OCI-LY3 (cell line): ENCODE measurements at regions not wholly inside any gene's neighbourhood (a gene's known extent, or its start where the extent isn't known, plus 50 kb on each side); places are given as distances from the start of the nearest gene placed in this dataset.

Experiments
- H2AFZ ChIP-seq: fragments of 200-600, 300-600 bp; shearing (Covaris generic); 2 replicates; pipeline ENCODE4 v1.6.0; 2014; ENCODE audit warnings: antibody characterized with exemption, low read depth, low read length
- H3K27ac ChIP-seq: fragments of 200-600, 300-600 bp; sonication (generic); 2 replicates; pipeline ENCODE4 v1.5.1; 2014; ENCODE audit warnings: mild to moderate bottlenecking, low read length, moderate library complexity, mixed read lengths
- H3K27me3 ChIP-seq: fragments of 200-600, 300-600 bp; sonication (generic); 2 replicates; pipeline ENCODE4 v1.6.1; 2014; ENCODE audit warnings: low read depth, low read length, mixed read lengths
- H3K36me3 ChIP-seq: fragments of 200-600, 300-600 bp; sonication (generic); replicated peaks from 2 replicates; pipeline ENCODE3; 2014; ENCODE audit warnings: low read depth, low read length, mixed read lengths
- H3K4me1 ChIP-seq: fragments of 300-600, 200-600 bp; sonication (generic); 2 replicates; pipeline ENCODE4 v1.6.1; 2014; ENCODE audit warnings: low read length, mixed read lengths
- H3K4me2 ChIP-seq: fragments of 200-600, 300-600 bp; sonication (generic); 2 replicates; pipeline ENCODE4 v1.6.1; 2014; ENCODE audit warnings: low read length, mixed read lengths
- H3K4me3 ChIP-seq: fragments of 300-600, 200-600 bp; sonication (generic); 2 replicates; pipeline ENCODE4 v1.5.1; 2014; ENCODE audit warnings: antibody characterized with exemption, mild to moderate bottlenecking, low read length, moderate library complexity
- H3K79me2 ChIP-seq: fragments of 300-600, 200-600 bp; shearing (Covaris generic); 2 replicates; pipeline ENCODE4 v1.6.1; 2014; ENCODE audit warnings: mild to moderate bottlenecking, low read length, mixed read lengths
- H3K9ac ChIP-seq: fragments of 300-600, 200-600 bp; shearing (Covaris generic); 2 replicates; pipeline ENCODE4 v1.6.0; 2014; ENCODE audit warnings: mild to moderate bottlenecking, low read length, moderate library complexity
- H3K9me3 ChIP-seq: fragments of 200-600, 300-600 bp; shearing (Covaris generic); 2 replicates; pipeline ENCODE4 v1.6.1; 2014; ENCODE audit warnings: low read length, mixed read lengths; ENCODE audit not compliant: insufficient read depth
- H4K20me1 ChIP-seq: fragments of 200-600, 300-600 bp; sonication (generic); 2 replicates; pipeline ENCODE4 v1.6.1; 2016; ENCODE audit warnings: low read length, mixed read lengths; ENCODE audit not compliant: insufficient read depth
- CTCF ChIP-seq: fragments of 200-600, 300-600 bp; sonication (generic); IDR thresholded peaks from 2 replicates; pipeline ENCODE4 v1.5.1; 2014; ENCODE audit warnings: antibody characterized with exemption, low read length, low read depth
- EZH2phosphoT487 ChIP-seq: fragments of 200-600 bp; shearing (Covaris generic); IDR thresholded peaks from 2 replicates; pipeline ENCODE4 v1.6.1; 2018; ENCODE audit warnings: antibody characterized with exemption, mixed run types, low read depth

GRCh38 chr2:228956701-228957474 lies 314.2 kb downstream of the PID1 start:
- no peak overlapping the region for H3K27ac ChIP-seq
- H4K20me1 ChIP-seq, result no peaks in the 10 kb centered on the region
- no peak overlapping the region for H2AFZ ChIP-seq
- no peak overlapping the region for H3K9ac ChIP-seq
- no peak for TF ChIP-seq EZH2phosphoT487
- TF ChIP-seq CTCF, result no peak
- no peaks in the 10 kb centered on the region for H3K27me3 ChIP-seq
- no peaks in the 10 kb centered on the region for H3K79me2 ChIP-seq
- no peaks in the 10 kb centered on the region for H3K36me3 ChIP-seq
- H3K4me2 ChIP-seq, result no peak overlapping the region
- H3K4me1 ChIP-seq, result no peaks in the 10 kb centered on the region
- no peak overlapping the region for H3K4me3 ChIP-seq
- H3K9me3 ChIP-seq, result no peaks in the 10 kb centered on the region

- Histone ChIP-seq H3K27ac (no peak overlapping the region), H3K79me2 (no peaks in the 10 kb centered on the region), H2AFZ (no peak overlapping the region), H3K4me3 (no peak overlapping the region), H3K9me3 (no peaks in the 10 kb centered on the region), H3K9ac (no peak overlapping the region), H4K20me1 (no peaks in the 10 kb centered on the region), H3K4me1 (no peaks in the 10 kb centered on the region), H3K27me3 (no peaks in the 10 kb centered on the region), H3K4me2 (no peak overlapping the region), H3K36me3 (no peaks in the 10 kb centered on the region)
- no peak for TF ChIP-seq CTCF
- TF ChIP-seq EZH2phosphoT487, result no peak
Measured at GRCh38 chr2:228949831-228950230, 321.3 kb downstream of the PID1 start.

GRCh38 chr2:228945710-228946109 lies 325.4 kb downstream of the PID1 start:
- no peaks in the 10 kb centered on the region for H3K79me2 ChIP-seq
- H3K27me3 ChIP-seq, result no peaks in the 10 kb centered on the region
- H3K4me3 ChIP-seq, result no peak overlapping the region
- TF ChIP-seq EZH2phosphoT487 (no peak), CTCF (no peak)
- H4K20me1 ChIP-seq, result no peaks in the 10 kb centered on the region
- no peaks in the 10 kb centered on the region for H3K36me3 ChIP-seq
- H3K4me2 ChIP-seq, result no peak overlapping the region
- H3K4me1 ChIP-seq, result no peaks in the 10 kb centered on the region
- H2AFZ ChIP-seq, result no peak overlapping the region
- no peak overlapping the region for H3K9ac ChIP-seq
- no peaks in the 10 kb centered on the region for H3K9me3 ChIP-seq
- H3K27ac ChIP-seq, result no peak overlapping the region

- no peak overlapping the region for H2AFZ ChIP-seq
- no peaks in the 10 kb centered on the region for H3K79me2 ChIP-seq
- no peaks in the 10 kb centered on the region for H3K4me1 ChIP-seq
- no peaks in the 10 kb centered on the region for H3K36me3 ChIP-seq
- TF ChIP-seq CTCF, result no peak
- TF ChIP-seq EZH2phosphoT487, result no peak
- no peaks in the 10 kb centered on the region for H3K9me3 ChIP-seq
- no peak overlapping the region for H3K4me3 ChIP-seq
- H4K20me1 ChIP-seq, result no peaks in the 10 kb centered on the region
- no peak overlapping the region for H3K4me2 ChIP-seq
- H3K27me3 ChIP-seq, result no peaks in the 10 kb centered on the region
- no peak overlapping the region for H3K9ac ChIP-seq
- no peak overlapping the region for H3K27ac ChIP-seq
Measured at GRCh38 chr2:228942856-228943255, 328.2 kb downstream of the PID1 start.
